RCC 7860 (cell line): ENCODE measurements at regions not wholly inside any gene's neighbourhood (a gene's known extent, or its start where the extent isn't known, plus 50 kb on each side); places are given as distances from the start of the nearest gene placed in this dataset.

Experiments used
- DNase-seq: peaks from one replicate; pipeline ENCODE4 v3.0.0-alpha.2; 2015; ENCODE audit warnings: low spot score
- FAIRE-seq: peaks from 2 replicates; lab custom pipeline; 2012; peaks lifted over from hg19 to GRCh38; lab: Jason Lieb, UNC

GRCh38 chr5:122718611-122719010 is 56.3 kb upstream of the SNX2 start:
- DNase-seq (no peak), FAIRE-seq (no peak)

- DNase-seq (no peak), FAIRE-seq (no peak)
Measured at GRCh38 chr5:122719991-122720746, 54.7 kb upstream of the SNX2 start.

GRCh38 chr5:122721127-122721526 is 53.8 kb upstream of the SNX2 start:
- FAIRE-seq: no peak
- no peak for DNase-seq

- FAIRE-seq: no peak
Measured at GRCh38 chr5:122722341-122722740, 52.5 kb upstream of the SNX2 start.

DNA sequence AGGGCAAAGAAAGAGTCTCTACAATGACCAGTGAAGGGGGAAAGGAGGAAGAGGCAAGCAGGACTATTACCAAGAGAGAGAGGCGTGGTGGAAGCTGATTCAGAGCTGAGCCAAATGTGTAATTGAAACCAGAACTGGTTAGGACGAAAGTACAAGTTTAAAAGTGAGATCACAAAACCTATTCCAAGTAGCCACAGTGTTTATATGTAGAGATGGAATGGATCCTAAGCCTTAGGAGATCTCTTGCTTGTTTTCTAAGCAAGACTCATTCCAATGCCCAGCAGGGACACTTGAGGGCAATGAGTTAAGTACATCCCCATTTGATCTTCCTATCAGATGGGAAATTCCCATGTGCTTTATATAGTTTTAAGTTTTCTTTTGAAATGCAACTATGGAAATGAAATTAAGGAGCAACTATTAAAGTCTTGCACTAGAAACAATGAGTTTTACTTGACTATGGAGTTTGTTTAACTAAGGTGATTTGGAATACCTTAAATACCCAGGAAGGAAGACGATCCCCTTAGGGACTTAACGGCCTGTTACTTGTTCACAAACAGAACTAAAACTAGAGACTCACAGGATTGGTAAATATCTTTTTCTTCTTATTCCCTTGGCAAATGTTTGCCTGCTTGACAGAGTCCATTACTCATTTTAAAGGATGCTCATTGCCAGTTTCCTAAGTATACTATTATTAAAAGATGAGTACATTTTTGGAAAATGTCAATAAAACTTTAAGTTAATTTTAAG is 51.1 kb upstream of the SNX2 start:
- DNase-seq (no peak), FAIRE-seq (no peak)

More at GRCh38 chr5:122722341-122722740, 52.5 kb upstream of the SNX2 start:
- no peak for DNase-seq
